Activated T-cell treated with anti-CD3 and anti-CD28 coated beads, Interleukin-2, amount 50 U/mL, for 24 hours (primary cell): ENCODE measurements at regions not wholly inside any gene's neighbourhood (a gene's known extent, or its start where the extent isn't known, plus 50 kb on each side); places are given as distances from the start of the nearest gene placed in this dataset.

Experiments
- DNase-seq: peaks from one replicate; pipeline ENCODE4 v3.0.0-alpha.2; 2020
- H3K27ac Mint-ChIP-seq: 2 replicates; pipeline ENCODE4 v1.8.0; 2020; ENCODE audit warnings: mild to moderate bottlenecking, mixed read lengths
- H3K27me3 Mint-ChIP-seq: 2 replicates; pipeline ENCODE4 v1.8.0; 2020; ENCODE audit warnings: mixed read lengths
- H3K36me3 Mint-ChIP-seq: 2 replicates; pipeline ENCODE4 v1.8.0; 2020; ENCODE audit warnings: low read depth, mixed read lengths
- H3K4me1 Mint-ChIP-seq: 2 replicates; pipeline ENCODE4 v1.8.0; 2020; ENCODE audit warnings: low read depth, mixed read lengths
- H3K4me3 Mint-ChIP-seq: 2 replicates; pipeline ENCODE4 v1.8.0; 2020; ENCODE audit warnings: mild to moderate bottlenecking, moderate library complexity, mixed read lengths
- H3K9me3 Mint-ChIP-seq: 2 replicates; pipeline ENCODE4 v1.8.0; 2020; ENCODE audit warnings: mixed read lengths

- no peaks in the 10 kb centered on the region for H3K36me3 Mint-ChIP-seq
- H3K4me3 Mint-ChIP-seq: no peak overlapping the region
These were observed 124.2 kb upstream of the CELF4 start for GRCh38 chr18:37689841-37690240.

GRCh38 chr18:37684590-37684989 is 119.0 kb upstream of the CELF4 start:
- no peak for DNase-seq
- Mint-ChIP-seq H3K27ac (no peak overlapping the region), H3K4me1 (no peaks in the 10 kb centered on the region), H3K36me3 (no peaks in the 10 kb centered on the region), H3K4me3 (no peak overlapping the region), H3K9me3 (peaks cover 2% of the 10 kb centered on the region), H3K27me3 (no peaks in the 10 kb centered on the region)

More at GRCh38 chr18:37689841-37690240, 124.2 kb upstream of the CELF4 start:
- Mint-ChIP-seq H3K9me3 (peaks cover 9% of the 10 kb centered on the region), H3K27me3 (no peaks in the 10 kb centered on the region), H3K4me1 (no peaks in the 10 kb centered on the region), H3K27ac (no peak overlapping the region)
- no peak for DNase-seq

GRCh38 chr18:37684183-37684582 is 118.6 kb upstream of the CELF4 start:
- no peaks in the 10 kb centered on the region for H3K27me3 Mint-ChIP-seq
- peaks cover 2% of the 10 kb centered on the region for H3K9me3 Mint-ChIP-seq
- no peak for DNase-seq
- H3K4me1 Mint-ChIP-seq: no peaks in the 10 kb centered on the region
- H3K4me3 Mint-ChIP-seq: no peak overlapping the region
- no peaks in the 10 kb centered on the region for H3K36me3 Mint-ChIP-seq
- no peak overlapping the region for H3K27ac Mint-ChIP-seq

- H3K36me3 Mint-ChIP-seq: no peaks in the 10 kb centered on the region
- H3K4me3 Mint-ChIP-seq: no peak overlapping the region
- H3K9me3 Mint-ChIP-seq: peaks cover 2% of the 10 kb centered on the region
- DNase-seq: no peak
- H3K27ac Mint-ChIP-seq: no peak overlapping the region
- no peaks in the 10 kb centered on the region for H3K27me3 Mint-ChIP-seq
- H3K4me1 Mint-ChIP-seq: no peaks in the 10 kb centered on the region
These were observed 115.3 kb upstream of the CELF4 start for GRCh38 chr18:37680911-37681310.

GRCh38 chr18:37676276-37676675 is 110.7 kb upstream of the CELF4 start:
- Mint-ChIP-seq H3K27me3 (no peaks in the 10 kb centered on the region), H3K36me3 (no peaks in the 10 kb centered on the region), H3K4me1 (no peaks in the 10 kb centered on the region), H3K4me3 (no peak overlapping the region), H3K27ac (no peak overlapping the region), H3K9me3 (no peaks in the 10 kb centered on the region)
- no peak for DNase-seq

GRCh38 chr18:37675699-37676098 is 110.1 kb upstream of the CELF4 start:
- Mint-ChIP-seq H3K4me3 (no peak overlapping the region), H3K36me3 (no peaks in the 10 kb centered on the region), H3K4me1 (no peaks in the 10 kb centered on the region), H3K27me3 (no peaks in the 10 kb centered on the region), H3K27ac (no peak overlapping the region), H3K9me3 (no peaks in the 10 kb centered on the region)
- DNase-seq: no peak

- Mint-ChIP-seq H3K4me3 (no peak overlapping the region), H3K27me3 (no peaks in the 10 kb centered on the region), H3K36me3 (no peaks in the 10 kb centered on the region), H3K4me1 (no peaks in the 10 kb centered on the region), H3K27ac (no peak overlapping the region), H3K9me3 (no peaks in the 10 kb centered on the region)
- no peak for DNase-seq
These were observed 109.0 kb upstream of the CELF4 start for GRCh38 chr18:37674570-37674969.

GRCh38 chr18:37673671-37674070 is 108.1 kb upstream of the CELF4 start:
- Mint-ChIP-seq H3K4me3 (no peak overlapping the region), H3K27me3 (no peaks in the 10 kb centered on the region), H3K27ac (no peak overlapping the region), H3K9me3 (no peaks in the 10 kb centered on the region), H3K36me3 (no peaks in the 10 kb centered on the region), H3K4me1 (no peaks in the 10 kb centered on the region)
- DNase-seq: no peak

GRCh38 chr18:37672932-37673595 is 107.5 kb upstream of the CELF4 start:
- Mint-ChIP-seq H3K27ac (no peak overlapping the region), H3K4me3 (no peak overlapping the region), H3K27me3 (no peaks in the 10 kb centered on the region), H3K9me3 (no peaks in the 10 kb centered on the region), H3K4me1 (no peaks in the 10 kb centered on the region), H3K36me3 (no peaks in the 10 kb centered on the region)
- DNase-seq: no peak

- Mint-ChIP-seq H3K9me3 (no peaks in the 10 kb centered on the region), H3K4me1 (no peaks in the 10 kb centered on the region), H3K27me3 (no peaks in the 10 kb centered on the region), H3K27ac (no peak overlapping the region), H3K36me3 (no peaks in the 10 kb centered on the region), H3K4me3 (no peak overlapping the region)
- no peak for DNase-seq
These were observed 106.4 kb upstream of the CELF4 start for GRCh38 chr18:37672001-37672400.

GRCh38 chr18:37671530-37671929 is 105.9 kb upstream of the CELF4 start:
- no peak for DNase-seq
- Mint-ChIP-seq H3K27me3 (no peaks in the 10 kb centered on the region), H3K9me3 (no peaks in the 10 kb centered on the region), H3K4me3 (no peak overlapping the region), H3K27ac (no peak overlapping the region), H3K4me1 (no peaks in the 10 kb centered on the region), H3K36me3 (no peaks in the 10 kb centered on the region)

- DNase-seq: no peak
- H3K9me3 Mint-ChIP-seq: no peaks in the 10 kb centered on the region
- no peaks in the 10 kb centered on the region for H3K27me3 Mint-ChIP-seq
- no peak overlapping the region for H3K4me3 Mint-ChIP-seq
- H3K36me3 Mint-ChIP-seq: no peaks in the 10 kb centered on the region
- no peak overlapping the region for H3K27ac Mint-ChIP-seq
- no peaks in the 10 kb centered on the region for H3K4me1 Mint-ChIP-seq
These were observed 105.5 kb upstream of the CELF4 start for GRCh38 chr18:37671119-37671518.

GRCh38 chr18:37669991-37670534 is 104.5 kb upstream of the CELF4 start:
- Mint-ChIP-seq H3K9me3 (no peaks in the 10 kb centered on the region), H3K4me1 (no peaks in the 10 kb centered on the region), H3K4me3 (no peak overlapping the region), H3K36me3 (no peaks in the 10 kb centered on the region), H3K27me3 (no peaks in the 10 kb centered on the region), H3K27ac (no peak overlapping the region)
- no peak for DNase-seq

GRCh38 chr18:37668971-37669747 is 103.6 kb upstream of the CELF4 start:
- no peaks in the 10 kb centered on the region for H3K9me3 Mint-ChIP-seq
- H3K4me3 Mint-ChIP-seq: no peak overlapping the region
- no peaks in the 10 kb centered on the region for H3K4me1 Mint-ChIP-seq
- H3K27ac Mint-ChIP-seq: no peak overlapping the region
- no peaks in the 10 kb centered on the region for H3K27me3 Mint-ChIP-seq
- H3K36me3 Mint-ChIP-seq: no peaks in the 10 kb centered on the region
- no peak for DNase-seq

- H3K9me3 Mint-ChIP-seq: peaks cover 4% of the 10 kb centered on the region
- H3K27me3 Mint-ChIP-seq: no peaks in the 10 kb centered on the region
- no peaks in the 10 kb centered on the region for H3K36me3 Mint-ChIP-seq
- H3K4me1 Mint-ChIP-seq: no peaks in the 10 kb centered on the region
- no peak overlapping the region for H3K27ac Mint-ChIP-seq
- H3K4me3 Mint-ChIP-seq: no peak overlapping the region
- no peak for DNase-seq
These were observed 102.2 kb upstream of the CELF4 start for GRCh38 chr18:37667836-37668235.
